ENCODE measurements at regions not wholly inside any gene's neighbourhood (a gene's known extent, or its start where the extent isn't known, plus 50 kb on each side); places are given as distances from the start of the nearest gene placed in this dataset.

DNA sequence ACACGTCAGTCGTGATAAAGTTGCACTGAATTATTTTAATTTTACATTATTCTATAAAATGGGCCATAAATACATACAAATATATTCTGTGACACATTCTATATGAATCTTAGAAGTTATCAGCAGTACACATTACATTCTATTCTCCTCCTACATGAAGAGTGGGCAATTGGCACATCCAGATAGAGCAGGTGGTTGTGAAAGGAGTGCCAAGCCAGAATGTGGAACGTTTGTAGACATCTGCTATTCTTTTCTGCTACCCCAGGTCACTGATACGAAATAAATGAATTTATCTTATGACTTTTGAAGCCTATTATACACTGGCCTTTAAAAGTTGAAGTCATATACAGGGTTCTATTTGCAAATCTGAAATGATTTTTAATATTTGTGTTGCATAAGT, 373.2 kb downstream of the PCDH17 start:
- TF ChIP-seq, protein P1, sequence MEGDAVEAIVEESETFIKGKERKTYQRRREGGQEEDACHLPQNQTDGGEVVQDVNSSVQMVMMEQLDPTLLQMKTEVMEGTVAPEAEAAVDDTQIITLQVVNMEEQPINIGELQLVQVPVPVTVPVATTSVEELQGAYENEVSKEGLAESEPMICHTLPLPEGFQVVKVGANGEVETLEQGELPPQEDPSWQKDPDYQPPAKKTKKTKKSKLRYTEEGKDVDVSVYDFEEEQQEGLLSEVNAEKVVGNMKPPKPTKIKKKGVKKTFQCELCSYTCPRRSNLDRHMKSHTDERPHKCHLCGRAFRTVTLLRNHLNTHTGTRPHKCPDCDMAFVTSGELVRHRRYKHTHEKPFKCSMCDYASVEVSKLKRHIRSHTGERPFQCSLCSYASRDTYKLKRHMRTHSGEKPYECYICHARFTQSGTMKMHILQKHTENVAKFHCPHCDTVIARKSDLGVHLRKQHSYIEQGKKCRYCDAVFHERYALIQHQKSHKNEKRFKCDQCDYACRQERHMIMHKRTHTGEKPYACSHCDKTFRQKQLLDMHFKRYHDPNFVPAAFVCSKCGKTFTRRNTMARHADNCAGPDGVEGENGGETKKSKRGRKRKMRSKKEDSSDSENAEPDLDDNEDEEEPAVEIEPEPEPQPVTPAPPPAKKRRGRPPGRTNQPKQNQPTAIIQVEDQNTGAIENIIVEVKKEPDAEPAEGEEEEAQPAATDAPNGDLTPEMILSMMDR (conservative IDR thresholded peaks at IDR 0.05; ENCODE audit: low read depth, low read length): no peak
- no peak for TF ChIP-seq EZH2phosphoT487 (IDR thresholded peaks at IDR 0.05; ENCODE audit: borderline replicate concordance, low read length)
